ENCODE measurements at regions not wholly inside any gene's neighbourhood (a gene's known extent, or its start where the extent isn't known, plus 50 kb on each side); places are given as distances from the start of the nearest gene placed in this dataset.

GRCh38 chr14:78028471-78028870, 141.7 kb upstream of the NRXN3 start:
- no peak overlapping the region for H2AFZ ChIP-seq (ENCODE audit: low read length)
- no peak for FAIRE-seq
- DNase-seq (ENCODE audit: low spot score), result no peak
- H3K27me3 ChIP-seq (ENCODE audit: control insufficient read depth in 1 of 2, insufficient read depth in 2 of 2, low read length in 2 of 2), result peaks cover 0 to 8% of the 10 kb centered on the region in 2 experiments; a peak in 3 of 5 replicates
- TF ChIP-seq ZFP37 (CRISPR knock-in tag; IDR thresholded peaks at IDR 0.05; ENCODE audit: borderline replicate concordance), result no peak
- TF ChIP-seq DMTF1 (CRISPR knock-in tag; IDR thresholded peaks at IDR 0.05), result no peak
- no peak for TF ChIP-seq ZNF232 (CRISPR knock-in tag; IDR thresholded peaks at IDR 0.05; ENCODE audit: borderline replicate concordance)
- no peak for TF ChIP-seq CENPT (CRISPR knock-in tag; IDR thresholded peaks at IDR 0.05; ENCODE audit: low read depth)
- no peak for TF ChIP-seq RBM39 (IDR thresholded peaks at IDR 0.05; ENCODE audit: low read depth, low read length, poor library complexity, severe bottlenecking)
- no peak for TF ChIP-seq TBP (CRISPR knock-in tag; IDR thresholded peaks at IDR 0.05)
- TF ChIP-seq ZNF615 (CRISPR knock-in tag; IDR thresholded peaks at IDR 0.05; ENCODE audit: borderline replicate concordance), result no peak
- TF ChIP-seq ZNF17 (CRISPR knock-in tag; IDR thresholded peaks at IDR 0.05), result no peak
- TF ChIP-seq SNAPC4 (CRISPR knock-in tag; IDR thresholded peaks at IDR 0.05), result no peak
- no peak for TF ChIP-seq ZNF205 (CRISPR knock-in tag; IDR thresholded peaks at IDR 0.05)
- no peak for TF ChIP-seq AFF4 (CRISPR knock-in tag; IDR thresholded peaks at IDR 0.05)
- no peak for TF ChIP-seq KMT2A (CRISPR knock-in tag; IDR thresholded peaks at IDR 0.05)
- no peak overlapping the region for H3K4me3 ChIP-seq (replicated peaks in 1 of 3; ENCODE audit: insufficient read depth in 1 of 3, low read depth in 2 of 3, low read length in 3 of 3)
- in situ Hi-C loops (cut with HindIII; ENCODE audit: extremely low pct_ligation_motif_present, low pct_unique_long_range_greater_than_20kb) (loop anchor here (10.0 kb wide), 1 partner anchor 566 kb away; no protein-coding TSS in a partner anchor), intact Hi-C loops (cut with micrococcal nuclease; ENCODE audit: unreplicated experiment) (loop anchor here (10.0 kb wide), 1 partner anchor 566 kb away; no protein-coding TSS in a partner anchor)
- POLR2A ChIA-PET, result no interaction called here
- no TSS peak for BruUV-seq (replicated peaks)
- WGBS (ENCODE audit: low lambda C conversion rate), result 0% methylated on average over 1 of the region's 1 CpG
- no peak overlapping the region for H3K9ac ChIP-seq (ENCODE audit: insufficient read depth, low read depth, low read length)
- CTCF ChIA-PET (ENCODE audit: low intra/inter-chr PET ratio, low total read pairs), result no interaction called here
- no peaks in the 10 kb centered on the region for H3K4me1 ChIP-seq (ENCODE audit: insufficient read depth, low read length)
- H4K20me1 ChIP-seq (ENCODE audit: insufficient read depth, low read length), result no peaks in the 10 kb centered on the region
- H3K4me2 ChIP-seq (ENCODE audit: low read depth, low read length), result no peak overlapping the region
- no peak for ATAC-seq
- no peaks in the 10 kb centered on the region for H3K36me3 ChIP-seq (replicated peaks in 1 of 2; ENCODE audit: control insufficient read depth in 1 of 2, insufficient read depth in 2 of 2, low read length in 2 of 2)
- no peak overlapping the region for H3K27ac ChIP-seq (ENCODE audit: extremely low read length, insufficient read depth, low read length)
- H3K79me2 ChIP-seq (ENCODE audit: insufficient read depth, low read length), result no peaks in the 10 kb centered on the region
- H3K9me3 ChIP-seq (ENCODE audit: low read length), result no peaks in the 10 kb centered on the region

Measured in HepG2 (cell line).